ENCODE measurements at regions not wholly inside any gene's neighbourhood (a gene's known extent, or its start where the extent isn't known, plus 50 kb on each side); places are given as distances from the start of the nearest gene placed in this dataset.
"Not testable (repeated sequence)": the region's sequence is repeated elsewhere in the genome, so short reads cannot be mapped to it uniquely, and the experiment has no call there.

DNA sequence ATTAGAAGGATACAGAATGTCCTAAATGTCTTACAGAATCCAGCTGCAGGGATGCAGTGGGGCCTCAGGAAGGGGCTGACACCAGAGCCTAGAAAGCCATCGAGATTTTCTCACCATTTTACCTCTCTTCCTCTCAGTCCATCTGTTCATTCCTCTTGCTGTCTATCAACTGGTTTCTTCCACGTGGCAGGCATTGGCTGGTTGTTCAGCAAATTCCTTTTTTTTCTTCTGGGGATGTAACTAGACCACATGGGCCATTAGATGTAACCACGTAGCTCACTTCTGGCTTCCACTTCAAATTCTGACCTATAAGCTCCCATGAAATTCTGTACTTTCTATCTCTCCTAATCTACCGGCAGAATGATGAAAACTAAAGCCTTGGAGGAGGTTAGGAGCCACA is 93.6 kb upstream of the MTAP start:
- DNase-seq, result no peak

DNA sequence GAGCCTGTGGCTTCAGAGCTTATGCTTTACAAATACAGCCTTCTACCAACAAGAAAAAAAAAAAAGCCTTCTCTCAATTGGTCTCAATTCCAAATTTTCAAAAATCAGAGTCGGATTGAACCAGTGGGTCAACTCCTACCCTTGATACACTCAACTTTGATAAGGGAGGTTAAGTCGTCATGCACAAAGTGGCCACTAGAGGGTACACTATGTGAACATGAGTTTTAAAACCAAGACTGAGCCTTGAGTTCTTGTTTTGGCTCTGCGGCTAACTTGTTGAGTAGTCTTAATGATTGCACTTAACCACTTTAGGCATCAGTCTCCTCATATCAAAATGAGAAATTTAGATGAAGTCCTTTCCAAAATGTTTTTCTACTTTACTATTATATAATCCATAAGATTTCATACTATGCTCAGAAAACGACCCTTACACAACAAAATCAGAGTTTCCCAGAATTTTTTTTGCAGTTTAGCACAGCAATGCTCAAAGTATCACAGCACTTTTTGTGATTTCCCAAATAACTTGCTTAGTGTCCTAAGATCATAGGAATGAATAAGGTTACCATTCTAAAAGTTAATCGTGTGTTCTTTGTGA is 92.9 kb upstream of the MTAP start:
- DNase-seq, result peak in 1 of 2 experiments; percentile 3

DNA sequence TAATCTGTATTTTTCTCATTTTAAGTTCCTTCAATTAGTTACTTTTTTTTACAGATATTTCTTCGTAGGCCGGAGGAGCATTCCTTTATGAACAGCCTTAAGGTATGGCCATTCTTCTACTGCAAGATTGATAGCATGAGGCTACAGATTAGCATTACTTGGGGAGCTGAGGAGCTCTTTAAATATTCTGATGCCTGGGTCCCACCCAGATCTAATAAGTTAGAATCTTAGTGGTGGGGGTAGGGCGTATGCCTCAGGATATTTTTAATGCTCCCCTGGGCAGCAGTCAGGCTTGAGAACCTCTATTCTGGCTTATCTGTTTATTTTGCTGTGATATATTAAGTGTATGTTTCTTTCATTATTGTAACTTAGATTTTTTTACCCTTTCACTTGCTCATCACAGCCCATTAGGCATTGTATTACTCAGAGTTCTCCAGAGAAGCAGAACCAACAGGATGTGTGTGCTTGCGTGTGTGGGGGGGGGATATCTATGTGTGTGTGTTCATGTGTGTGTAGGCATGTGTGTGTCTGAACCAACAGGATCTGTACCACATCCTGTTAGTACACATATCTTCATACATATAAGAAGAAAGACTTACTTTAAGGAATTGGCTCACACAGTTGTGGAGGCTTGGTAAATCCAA is 91.8 kb upstream of the MTAP start:
- DNase-seq, result no peak

DNA sequence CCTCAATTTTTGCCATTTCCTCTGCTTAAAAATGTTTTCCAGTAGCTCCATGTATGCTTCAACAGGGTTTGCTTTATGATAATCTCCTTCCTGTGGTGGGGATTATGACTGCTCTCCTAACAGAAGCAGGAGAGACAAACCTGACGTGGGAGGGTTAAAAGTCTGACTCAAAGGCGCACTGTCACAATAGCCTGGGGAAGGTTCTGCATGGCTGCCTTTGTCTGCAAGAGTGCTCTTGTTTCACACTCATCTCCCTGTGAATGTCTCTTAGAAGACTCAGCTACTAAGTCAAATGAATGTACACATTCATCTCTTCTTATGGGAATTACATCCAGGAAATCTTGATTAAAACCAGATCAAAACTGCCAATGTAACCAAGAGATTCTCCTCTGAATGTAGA is 90.9 kb upstream of the MTAP start:
- no peak for DNase-seq

DNA sequence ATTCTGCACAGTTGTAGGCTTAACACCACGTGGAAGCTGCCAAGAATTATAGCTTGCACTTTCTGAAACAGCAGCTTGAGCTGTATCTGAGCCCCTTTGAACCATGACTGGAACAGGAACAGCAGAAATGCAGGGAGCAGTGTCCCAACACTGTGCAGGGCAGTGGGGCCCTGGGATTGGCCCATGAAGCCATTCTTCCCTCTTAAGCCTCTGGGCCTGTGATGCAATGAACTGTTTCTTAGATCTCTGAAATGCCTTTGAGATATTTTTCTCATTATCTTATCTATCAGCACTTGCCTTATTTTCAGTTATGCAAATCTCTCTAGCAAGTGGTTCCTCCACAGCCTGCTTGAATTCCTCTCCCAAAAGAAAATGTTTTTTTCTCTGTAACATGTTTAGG is 87.0 kb upstream of the MTAP start:
- no peak for DNase-seq

DNA sequence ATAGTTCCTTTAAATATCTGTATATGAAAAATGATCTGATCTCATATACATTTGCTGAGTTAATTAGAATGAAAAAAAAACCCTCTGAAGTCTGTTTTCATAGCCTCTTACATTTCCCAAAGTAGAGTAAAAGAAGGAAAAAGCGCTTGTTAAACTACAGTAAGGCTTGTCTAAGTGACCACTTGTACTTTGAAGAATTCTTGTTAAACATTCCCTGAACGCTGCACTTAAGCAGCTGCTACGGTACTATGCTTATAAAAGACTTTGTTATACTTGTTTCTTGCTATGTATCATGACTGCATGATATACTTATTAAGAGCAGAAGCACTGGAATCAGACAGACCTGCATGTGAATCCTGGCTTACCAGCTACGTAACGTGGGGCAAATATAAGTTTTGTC is 81.7 kb upstream of the MTAP start:
- no peak for DNase-seq

DNA sequence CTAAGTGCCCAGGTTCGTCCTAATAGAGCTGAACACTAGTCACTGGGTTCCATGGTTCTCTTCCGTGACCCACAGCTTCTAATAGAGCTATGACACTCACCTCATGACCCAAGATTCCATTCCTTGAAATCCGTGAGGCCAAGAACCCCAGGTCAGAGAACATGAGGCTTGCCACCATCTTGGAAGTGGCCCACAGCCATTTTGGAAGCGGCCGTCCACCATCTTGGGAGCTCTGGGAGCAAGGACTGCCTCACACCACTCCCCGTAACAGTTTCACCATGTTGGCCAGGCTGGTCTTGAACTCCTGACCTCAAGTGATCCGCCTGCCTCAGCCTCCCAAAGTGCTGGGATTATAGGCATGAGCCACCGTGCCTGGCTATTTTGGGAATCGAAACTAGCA is 75.0 kb upstream of the MTAP start:
- not testable (repeated sequence) for DNase-seq

DNA sequence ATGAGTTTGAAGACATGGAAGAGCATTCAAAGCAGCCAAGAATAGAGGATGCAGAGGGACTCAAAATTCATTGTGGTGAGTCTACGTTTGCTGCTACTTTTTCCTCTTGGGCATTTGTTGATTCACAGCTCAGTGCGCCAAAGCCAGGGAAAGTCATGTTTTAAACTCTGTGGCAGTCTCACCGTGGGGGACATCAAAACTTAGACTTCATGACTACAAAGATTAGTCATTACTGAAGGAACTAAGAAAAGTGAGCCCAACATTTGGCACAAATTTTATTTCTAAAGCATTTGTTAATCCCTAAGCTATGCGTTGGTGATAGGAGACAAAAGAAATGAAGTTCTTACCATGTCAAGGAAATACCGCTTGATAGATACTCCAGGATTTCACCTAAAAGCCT is 73.7 kb upstream of the MTAP start:
- DNase-seq, result no peak

DNA sequence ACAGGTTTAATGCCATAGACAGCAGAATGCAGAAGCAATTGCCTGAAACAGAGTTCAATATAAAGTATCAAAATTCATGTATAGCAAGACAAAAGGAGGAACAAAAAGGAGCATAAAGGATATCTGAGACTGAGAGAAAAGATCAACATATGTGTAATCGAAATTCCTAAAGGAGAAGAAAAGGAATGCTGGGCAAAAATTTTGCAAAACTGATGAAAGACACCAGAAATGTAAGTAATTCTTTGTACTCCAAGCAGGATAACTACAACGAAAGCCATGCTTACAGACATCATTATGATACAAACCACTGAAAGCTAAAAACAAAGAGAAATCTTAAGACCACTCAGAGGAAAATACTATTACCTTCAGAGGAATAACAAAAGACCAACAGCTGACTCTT is 72.8 kb upstream of the MTAP start:
- DNase-seq, result no peak

DNA sequence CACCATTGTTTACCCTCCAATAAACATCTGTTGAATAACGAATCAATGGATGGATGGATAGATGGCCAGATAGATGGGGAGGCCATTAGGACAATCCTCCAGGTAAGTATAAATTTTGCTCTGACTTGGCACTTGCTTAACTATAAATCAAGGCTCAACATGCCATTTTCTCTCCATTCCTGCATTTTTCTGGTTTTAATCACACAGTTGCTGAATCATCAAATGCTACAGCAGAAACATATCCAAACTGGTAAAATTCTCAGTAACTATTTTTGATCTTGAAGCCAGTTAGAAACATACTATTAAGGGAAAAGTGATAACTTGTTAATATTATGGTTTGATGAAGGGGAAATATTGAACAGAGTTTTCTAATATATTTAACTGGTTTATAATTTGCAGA is 71.5 kb upstream of the MTAP start:
- DNase-seq, result no peak

DNA sequence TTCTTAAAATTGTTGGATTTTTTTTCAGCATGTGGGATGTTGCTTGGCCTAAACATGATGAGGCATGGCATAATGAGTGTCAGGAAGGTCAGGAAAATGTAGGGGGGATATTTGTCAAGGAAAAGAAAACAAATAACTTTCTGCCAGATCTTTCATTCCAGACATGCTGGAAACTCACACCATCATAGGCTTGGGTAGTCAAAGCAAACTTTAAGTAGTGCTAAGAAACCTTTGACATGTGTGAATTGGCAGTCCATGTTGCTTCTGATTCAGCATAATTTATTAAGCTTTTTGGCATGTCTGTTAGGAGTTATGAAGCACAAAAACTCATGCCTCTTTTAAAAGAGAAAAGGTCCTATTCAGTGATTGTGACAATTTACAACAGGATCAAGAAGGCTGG is 61.3 kb upstream of the MTAP start:
- DNase-seq, result no peak

DNA sequence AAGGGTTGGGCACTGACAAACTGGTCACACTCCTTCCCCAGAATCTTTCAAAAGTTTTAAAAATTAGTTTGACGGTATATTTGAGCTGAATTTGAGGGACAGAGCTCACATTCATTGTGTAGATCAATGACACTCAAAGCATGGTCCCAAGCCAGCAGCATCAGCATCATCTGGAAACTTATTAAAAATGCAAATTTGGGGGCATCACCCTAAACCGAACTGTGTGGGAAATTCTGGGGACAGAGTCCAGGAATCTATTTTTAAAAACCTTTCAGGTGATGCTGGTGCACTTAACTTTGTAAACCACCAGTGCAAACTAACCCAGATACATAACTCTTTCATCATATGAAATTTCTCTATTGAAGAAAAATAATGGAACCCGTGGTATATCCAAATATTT is 58.1 kb upstream of the MTAP start:
- no peak for DNase-seq

DNA sequence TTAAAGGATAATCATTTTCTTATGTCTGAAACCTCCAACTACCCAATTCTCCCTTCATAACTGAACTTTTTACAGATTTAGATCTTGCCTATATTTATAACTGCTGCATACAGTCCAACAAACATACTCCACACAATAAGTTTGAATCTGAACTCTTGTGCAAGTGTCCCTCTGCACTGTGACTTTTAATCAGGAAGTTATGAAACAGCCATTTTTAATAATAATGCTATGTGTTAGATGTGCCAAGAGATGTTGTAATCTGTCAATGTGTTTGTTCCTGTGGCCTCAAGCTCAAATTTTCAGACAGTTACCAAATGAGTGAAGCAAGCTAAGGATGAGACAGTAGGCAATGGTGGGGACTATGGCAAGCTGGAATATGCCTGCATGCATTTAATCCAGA is 57.6 kb upstream of the MTAP start:
- DNase-seq, result no peak

DNA sequence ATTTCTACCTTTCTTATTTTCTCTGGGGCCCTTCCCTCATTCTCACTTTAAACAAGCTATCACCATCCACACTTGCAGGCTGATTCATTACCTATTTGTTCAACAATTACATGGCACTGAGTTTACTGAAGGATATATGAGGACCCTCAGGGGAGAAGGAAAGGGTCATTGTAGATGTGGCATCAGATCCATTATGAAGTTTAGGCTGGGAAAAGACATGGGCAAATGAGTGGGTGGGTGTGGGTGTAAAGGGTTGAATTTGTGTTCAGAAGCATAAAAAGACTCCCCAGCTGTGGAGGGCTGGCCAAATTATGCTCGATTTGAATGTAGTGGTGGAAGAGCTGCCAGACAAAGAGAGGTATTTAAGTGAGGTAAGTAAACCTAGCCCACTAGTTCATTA is 55.9 kb upstream of the MTAP start:
- no peak for DNase-seq

DNA sequence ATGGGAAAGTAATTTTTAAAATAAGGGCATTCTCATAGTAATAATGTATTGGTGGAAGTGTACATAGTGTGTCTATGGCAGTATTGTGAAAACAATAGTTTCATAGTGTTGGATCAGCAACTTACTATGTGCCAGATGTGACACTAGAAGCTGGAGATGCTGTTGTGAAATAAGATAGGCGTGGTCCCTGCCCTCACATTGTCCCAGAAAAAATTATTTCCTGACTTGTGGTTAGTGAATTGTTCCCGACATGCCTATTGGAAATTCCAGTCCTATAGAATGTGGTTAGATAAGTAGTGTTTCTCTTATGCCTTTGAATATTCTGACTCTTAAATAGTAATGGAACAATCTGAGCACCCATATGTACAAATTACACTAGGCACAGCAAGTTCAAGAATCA is 55.3 kb upstream of the MTAP start:
- DNase-seq, result no peak

DNA sequence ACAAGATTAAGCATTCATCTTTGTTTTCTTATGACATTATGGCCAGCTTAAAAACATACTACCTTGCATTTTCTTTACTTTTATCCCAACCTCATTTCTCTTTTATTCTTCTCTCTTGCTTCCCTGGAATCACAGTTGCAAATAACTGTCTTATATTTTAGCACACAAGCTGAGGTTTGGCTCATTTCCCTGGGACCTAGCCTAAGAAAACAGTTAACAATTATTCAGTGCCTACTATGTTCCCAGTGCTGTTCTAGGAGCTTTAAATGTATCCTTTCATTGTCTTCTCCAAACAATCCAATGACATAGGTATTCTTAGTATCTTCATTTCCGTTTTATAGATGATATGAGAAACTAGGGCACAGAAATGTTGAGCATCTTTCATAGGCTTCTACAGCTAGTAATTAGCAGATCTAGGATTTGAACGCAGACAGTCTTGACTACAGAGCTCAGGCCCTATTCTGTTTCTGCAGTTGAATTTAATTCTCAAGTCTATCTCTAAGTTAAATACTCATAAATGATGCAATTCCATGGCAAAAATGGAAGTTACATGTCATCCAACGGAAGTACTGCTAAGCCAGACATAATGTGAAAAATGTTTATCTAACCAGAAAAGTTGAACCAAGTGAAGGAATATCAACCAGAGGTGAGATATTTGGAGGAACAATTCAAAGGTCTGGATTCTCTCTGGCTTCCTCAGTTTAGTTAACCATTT is 52.3 kb upstream of the MTAP start:
- no peak for DNase-seq

DNA sequence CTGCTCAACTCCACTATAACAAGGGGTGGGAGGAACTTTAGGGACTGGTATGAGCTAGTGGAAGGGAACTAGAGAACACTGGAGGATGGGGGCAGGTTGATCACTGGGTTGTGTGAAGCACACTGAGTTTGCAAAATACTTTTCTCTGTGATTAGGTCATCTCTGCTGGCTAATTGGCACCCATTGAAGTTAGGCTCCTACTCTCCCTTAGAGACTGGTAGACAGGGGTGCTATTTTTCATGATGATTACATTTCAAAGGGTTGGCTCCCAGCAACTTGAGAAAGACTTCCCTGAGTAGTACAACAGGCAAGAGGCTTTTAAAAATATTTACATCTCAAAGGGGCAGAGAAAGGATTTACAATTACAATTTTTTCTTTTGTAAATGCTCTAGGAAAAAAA is 50.4 kb upstream of the MTAP start:
- DNase-seq, result no peak
